ENCODE measurements at regions not wholly inside any gene's neighbourhood (a gene's known extent, or its start where the extent isn't known, plus 50 kb on each side); places are given as distances from the start of the nearest gene placed in this dataset.
A peak's percentile ranks its signal among the peaks of the same experiment; 100 is the strongest.

DNA sequence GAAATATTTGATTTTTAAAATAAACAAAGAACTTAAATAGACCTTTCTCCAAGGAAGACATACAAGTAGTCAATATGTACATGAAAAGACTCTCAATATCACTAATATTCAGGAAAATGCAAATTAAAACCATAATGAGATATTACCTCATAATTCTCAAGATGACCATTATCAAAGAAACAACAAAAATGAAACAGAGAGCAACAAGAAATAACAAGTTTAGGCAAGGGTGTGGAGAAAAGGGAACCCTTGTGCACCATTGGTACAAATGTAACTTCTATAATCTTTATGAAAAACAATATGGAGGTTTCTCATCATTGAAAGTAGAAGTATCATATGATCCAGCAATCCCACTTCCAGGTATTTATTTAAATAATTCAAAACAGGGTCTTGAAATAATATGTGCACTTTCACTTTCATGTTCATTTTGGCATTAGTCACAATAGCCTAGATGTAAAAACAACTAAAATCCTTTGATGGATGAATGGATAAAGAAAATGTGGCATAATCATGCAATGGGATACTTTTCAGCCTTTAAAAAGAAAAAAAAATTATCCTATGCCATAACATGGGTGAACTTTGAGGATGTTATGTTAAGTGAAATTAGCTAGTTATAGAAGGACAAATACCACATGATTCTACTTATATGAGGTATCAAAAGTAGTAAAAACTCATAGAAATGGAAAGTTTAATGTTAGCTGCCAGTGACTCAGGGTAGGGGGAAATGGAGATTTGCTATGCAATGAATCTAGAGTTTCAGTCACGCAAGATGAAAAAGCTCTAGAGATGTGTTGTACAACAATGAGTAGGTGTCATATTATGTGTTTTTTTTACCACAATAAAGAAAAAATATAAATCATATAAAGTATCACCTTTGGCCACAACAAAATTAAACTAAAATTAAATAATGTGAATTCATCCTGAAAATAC is 114.5 kb upstream of the LYPLAL1 start (continued):
- TF ChIP-seq ZSCAN29 (IDR thresholded peaks at IDR 0.05) (no peak), SMARCA5 (IDR thresholded peaks at IDR 0.05) (no peak), SIX5 (IDR thresholded peaks at IDR 0.05; ENCODE audit: low read depth, low read length, severe bottlenecking) (no peak), ZNF24 (IDR thresholded peaks at IDR 0.05) (no peak), MEF2B (IDR thresholded peaks at IDR 0.05; ENCODE audit: partially characterized antibody, poor library complexity, severe bottlenecking) (no peak), TAF1 (IDR thresholded peaks at IDR 0.05; ENCODE audit: borderline replicate concordance, low read depth, low read length) (no peak), EZH2 (IDR thresholded peaks at IDR 0.05; ENCODE audit: borderline replicate concordance, control insufficient read depth, low read depth, low read length) (no peak), ATF7 (IDR thresholded peaks at IDR 0.05; ENCODE audit: low read depth) (peak; percentile 52), MXI1 (IDR thresholded peaks at IDR 0.05; ENCODE audit: low read depth, low read length) (no peak), SREBF2 (IDR thresholded peaks at IDR 0.05; ENCODE audit: low read length) (no peak), TCF3 (IDR thresholded peaks at IDR 0.05; ENCODE audit: borderline replicate concordance, insufficient read depth, low read depth, low read length) (no peak), HDAC2 (IDR thresholded peaks at IDR 0.05) (no peak), NR2F1 (conservative IDR thresholded peaks at IDR 0.05) (no peak), RELA (IDR thresholded peaks at IDR 0.05; ENCODE audit: borderline replicate concordance, partially characterized antibody) (no peak), LARP7 (IDR thresholded peaks at IDR 0.05) (no peak), MTA3 (IDR thresholded peaks at IDR 0.05; ENCODE audit: borderline replicate concordance, low read length) (no peak), CREB1 (IDR thresholded peaks at IDR 0.05; ENCODE audit: low read depth) (no peak)
- TF ChIP-seq, protein P1, sequence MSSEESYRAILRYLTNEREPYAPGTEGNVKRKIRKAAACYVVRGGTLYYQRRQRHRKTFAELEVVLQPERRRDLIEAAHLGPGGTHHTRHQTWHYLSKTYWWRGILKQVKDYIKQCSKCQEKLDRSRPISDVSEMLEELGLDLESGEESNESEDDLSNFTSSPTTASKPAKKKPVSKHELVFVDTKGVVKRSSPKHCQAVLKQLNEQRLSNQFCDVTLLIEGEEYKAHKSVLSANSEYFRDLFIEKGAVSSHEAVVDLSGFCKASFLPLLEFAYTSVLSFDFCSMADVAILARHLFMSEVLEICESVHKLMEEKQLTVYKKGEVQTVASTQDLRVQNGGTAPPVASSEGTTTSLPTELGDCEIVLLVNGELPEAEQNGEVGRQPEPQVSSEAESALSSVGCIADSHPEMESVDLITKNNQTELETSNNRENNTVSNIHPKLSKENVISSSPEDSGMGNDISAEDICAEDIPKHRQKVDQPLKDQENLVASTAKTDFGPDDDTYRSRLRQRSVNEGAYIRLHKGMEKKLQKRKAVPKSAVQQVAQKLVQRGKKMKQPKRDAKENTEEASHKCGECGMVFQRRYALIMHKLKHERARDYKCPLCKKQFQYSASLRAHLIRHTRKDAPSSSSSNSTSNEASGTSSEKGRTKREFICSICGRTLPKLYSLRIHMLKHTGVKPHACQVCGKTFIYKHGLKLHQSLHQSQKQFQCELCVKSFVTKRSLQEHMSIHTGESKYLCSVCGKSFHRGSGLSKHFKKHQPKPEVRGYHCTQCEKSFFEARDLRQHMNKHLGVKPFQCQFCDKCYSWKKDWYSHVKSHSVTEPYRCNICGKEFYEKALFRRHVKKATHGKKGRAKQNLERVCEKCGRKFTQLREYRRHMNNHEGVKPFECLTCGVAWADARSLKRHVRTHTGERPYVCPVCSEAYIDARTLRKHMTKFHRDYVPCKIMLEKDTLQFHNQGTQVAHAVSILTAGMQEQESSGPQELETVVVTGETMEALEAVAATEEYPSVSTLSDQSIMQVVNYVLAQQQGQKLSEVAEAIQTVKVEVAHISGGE (CRISPR knock-in tag; IDR thresholded peaks at IDR 0.05): no peak
- TF ChIP-seq, protein P2, sequence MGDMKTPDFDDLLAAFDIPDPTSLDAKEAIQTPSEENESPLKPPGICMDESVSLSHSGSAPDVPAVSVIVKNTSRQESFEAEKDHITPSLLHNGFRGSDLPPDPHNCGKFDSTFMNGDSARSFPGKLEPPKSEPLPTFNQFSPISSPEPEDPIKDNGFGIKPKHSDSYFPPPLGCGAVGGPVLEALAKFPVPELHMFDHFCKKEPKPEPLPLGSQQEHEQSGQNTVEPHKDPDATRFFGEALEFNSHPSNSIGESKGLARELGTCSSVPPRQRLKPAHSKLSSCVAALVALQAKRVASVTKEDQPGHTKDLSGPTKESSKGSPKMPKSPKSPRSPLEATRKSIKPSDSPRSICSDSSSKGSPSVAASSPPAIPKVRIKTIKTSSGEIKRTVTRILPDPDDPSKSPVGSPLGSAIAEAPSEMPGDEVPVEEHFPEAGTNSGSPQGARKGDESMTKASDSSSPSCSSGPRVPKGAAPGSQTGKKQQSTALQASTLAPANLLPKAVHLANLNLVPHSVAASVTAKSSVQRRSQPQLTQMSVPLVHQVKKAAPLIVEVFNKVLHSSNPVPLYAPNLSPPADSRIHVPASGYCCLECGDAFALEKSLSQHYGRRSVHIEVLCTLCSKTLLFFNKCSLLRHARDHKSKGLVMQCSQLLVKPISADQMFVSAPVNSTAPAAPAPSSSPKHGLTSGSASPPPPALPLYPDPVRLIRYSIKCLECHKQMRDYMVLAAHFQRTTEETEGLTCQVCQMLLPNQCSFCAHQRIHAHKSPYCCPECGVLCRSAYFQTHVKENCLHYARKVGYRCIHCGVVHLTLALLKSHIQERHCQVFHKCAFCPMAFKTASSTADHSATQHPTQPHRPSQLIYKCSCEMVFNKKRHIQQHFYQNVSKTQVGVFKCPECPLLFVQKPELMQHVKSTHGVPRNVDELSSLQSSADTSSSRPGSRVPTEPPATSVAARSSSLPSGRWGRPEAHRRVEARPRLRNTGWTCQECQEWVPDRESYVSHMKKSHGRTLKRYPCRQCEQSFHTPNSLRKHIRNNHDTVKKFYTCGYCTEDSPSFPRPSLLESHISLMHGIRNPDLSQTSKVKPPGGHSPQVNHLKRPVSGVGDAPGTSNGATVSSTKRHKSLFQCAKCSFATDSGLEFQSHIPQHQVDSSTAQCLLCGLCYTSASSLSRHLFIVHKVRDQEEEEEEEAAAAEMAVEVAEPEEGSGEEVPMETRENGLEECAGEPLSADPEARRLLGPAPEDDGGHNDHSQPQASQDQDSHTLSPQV (IDR thresholded peaks at IDR 0.05): no peak
- TF ChIP-seq, protein P3, sequence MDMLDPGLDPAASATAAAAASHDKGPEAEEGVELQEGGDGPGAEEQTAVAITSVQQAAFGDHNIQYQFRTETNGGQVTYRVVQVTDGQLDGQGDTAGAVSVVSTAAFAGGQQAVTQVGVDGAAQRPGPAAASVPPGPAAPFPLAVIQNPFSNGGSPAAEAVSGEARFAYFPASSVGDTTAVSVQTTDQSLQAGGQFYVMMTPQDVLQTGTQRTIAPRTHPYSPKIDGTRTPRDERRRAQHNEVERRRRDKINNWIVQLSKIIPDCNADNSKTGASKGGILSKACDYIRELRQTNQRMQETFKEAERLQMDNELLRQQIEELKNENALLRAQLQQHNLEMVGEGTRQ (IDR thresholded peaks at IDR 0.05; ENCODE audit: borderline replicate concordance, low read depth, low read length): no peak
- TF ChIP-seq, protein P4, sequence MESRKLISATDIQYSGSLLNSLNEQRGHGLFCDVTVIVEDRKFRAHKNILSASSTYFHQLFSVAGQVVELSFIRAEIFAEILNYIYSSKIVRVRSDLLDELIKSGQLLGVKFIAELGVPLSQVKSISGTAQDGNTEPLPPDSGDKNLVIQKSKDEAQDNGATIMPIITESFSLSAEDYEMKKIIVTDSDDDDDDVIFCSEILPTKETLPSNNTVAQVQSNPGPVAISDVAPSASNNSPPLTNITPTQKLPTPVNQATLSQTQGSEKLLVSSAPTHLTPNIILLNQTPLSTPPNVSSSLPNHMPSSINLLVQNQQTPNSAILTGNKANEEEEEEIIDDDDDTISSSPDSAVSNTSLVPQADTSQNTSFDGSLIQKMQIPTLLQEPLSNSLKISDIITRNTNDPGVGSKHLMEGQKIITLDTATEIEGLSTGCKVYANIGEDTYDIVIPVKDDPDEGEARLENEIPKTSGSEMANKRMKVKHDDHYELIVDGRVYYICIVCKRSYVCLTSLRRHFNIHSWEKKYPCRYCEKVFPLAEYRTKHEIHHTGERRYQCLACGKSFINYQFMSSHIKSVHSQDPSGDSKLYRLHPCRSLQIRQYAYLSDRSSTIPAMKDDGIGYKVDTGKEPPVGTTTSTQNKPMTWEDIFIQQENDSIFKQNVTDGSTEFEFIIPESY (IDR thresholded peaks at IDR 0.05): no peak

Measured in GM12878 (cell line).